Right renal cortex interstitium (tissue), 3 donors: ENCODE measurements at regions not wholly inside any gene's neighbourhood (a gene's known extent, or its start where the extent isn't known, plus 50 kb on each side); places are given as distances from the start of the nearest gene placed in this dataset.

Experiments
- DNase-seq, 3 donors: peaks; one replicate each; pipeline ENCODE4 v3.0.0-alpha.2; 2013; ENCODE audit warnings: low read depth in 3 of 3, low spot score in 2 of 3

- DNase-seq = no peak
Measured at GRCh38 chr6:82629921-82630320, 266.3 kb downstream of the TPBG start.

GRCh38 chr6:82641677-82642076 is 278.1 kb downstream of the TPBG start:
- DNase-seq = no peak

GRCh38 chr6:82645536-82646230 is 282.1 kb downstream of the TPBG start:
- no peak for DNase-seq

GRCh38 chr6:82646231-82646615 is 282.6 kb downstream of the TPBG start:
- no peak for DNase-seq

- no peak for DNase-seq
Measured at GRCh38 chr6:82651845-82652335, 288.3 kb downstream of the TPBG start.

- no peak for DNase-seq
Measured at GRCh38 chr6:82679232-82679631, 315.6 kb downstream of the TPBG start.

- DNase-seq = no peak
Measured at GRCh38 chr6:82680192-82680591, 316.6 kb downstream of the TPBG start.

- no peak for DNase-seq
Measured at GRCh38 chr6:82681119-82681714, 317.6 kb downstream of the TPBG start.

- no peak for DNase-seq
Measured at GRCh38 chr6:82686719-82687118, 323.1 kb downstream of the TPBG start.

- DNase-seq = no peak
Measured at GRCh38 chr6:82687855-82688254, 324.2 kb downstream of the TPBG start.

- DNase-seq = no peak
Measured at GRCh38 chr6:82690283-82690682, 326.7 kb downstream of the TPBG start.

- no peak for DNase-seq
Measured at GRCh38 chr6:82691997-82692396, 328.4 kb downstream of the TPBG start.

- DNase-seq = no peak
Measured at GRCh38 chr6:82693094-82693493, 329.5 kb downstream of the TPBG start.

- no peak for DNase-seq
Measured at GRCh38 chr6:82701341-82701740, 337.7 kb downstream of the TPBG start.

GRCh38 chr6:82702574-82702973 is 339.0 kb downstream of the TPBG start:
- no peak for DNase-seq

GRCh38 chr6:82703230-82703629 is 339.6 kb downstream of the TPBG start:
- no peak for DNase-seq

- no peak for DNase-seq
Measured at GRCh38 chr6:82704045-82704444, 340.4 kb downstream of the TPBG start.

GRCh38 chr6:82705579-82705978 is 342.0 kb downstream of the TPBG start:
- DNase-seq = no peak

GRCh38 chr6:82711105-82711827 is 347.6 kb downstream of the TPBG start:
- DNase-seq = no peak

GRCh38 chr6:82711971-82712370 is 348.4 kb downstream of the TPBG start:
- DNase-seq = no peak

GRCh38 chr6:82712389-82712788 is 348.8 kb downstream of the TPBG start:
- DNase-seq = no peak

GRCh38 chr6:82712826-82713225 is 349.2 kb downstream of the TPBG start:
- no peak for DNase-seq
